ENCODE measurements at regions not wholly inside any gene's neighbourhood (a gene's known extent, or its start where the extent isn't known, plus 50 kb on each side); places are given as distances from the start of the nearest gene placed in this dataset.

- H3K36me3 ChIP-seq (ENCODE audit: insufficient read depth, low read length): no peaks in the 10 kb centered on the region
- no peaks in the 10 kb centered on the region for H3K79me2 ChIP-seq (ENCODE audit: insufficient read depth, low read depth, low read length)
- no peaks in the 10 kb centered on the region for H3K9me2 ChIP-seq (ENCODE audit: insufficient read depth, low read length)
- H3K4me2 ChIP-seq (ENCODE audit: low read length): no peak overlapping the region
- no TSS peak for BruUV-seq (replicated peaks)
- POLR2A ChIA-PET: no interaction called here
- H3K4me3 ChIP-seq (ENCODE audit: low read depth, low read length, poor library complexity, severe bottlenecking): no peak overlapping the region
- H3K9me3 ChIP-seq (ENCODE audit: low read length): no peaks in the 10 kb centered on the region
- CTCF ChIA-PET (ENCODE audit: unreplicated experiment): no interaction called here
- intact Hi-C loops (cut with micrococcal nuclease; ENCODE audit: unreplicated experiment): no loop called here
- no peak overlapping the region for H2AFZ ChIP-seq (ENCODE audit: low read length)
- DNase-seq (ENCODE audit: low spot score): no peak
- H3K27ac ChIP-seq (ENCODE audit: low read depth, low read length, poor library complexity, severe bottlenecking): no peak overlapping the region
- no peaks in the 10 kb centered on the region for H4K20me1 ChIP-seq (ENCODE audit: insufficient read depth, low read length)
- H3K4me1 ChIP-seq (ENCODE audit: insufficient read depth, low read length, poor library complexity, severe bottlenecking): no peaks in the 10 kb centered on the region
- TF ChIP-seq EZH2phosphoT487 (IDR thresholded peaks at IDR 0.05; ENCODE audit: borderline replicate concordance, low read depth, low read length): no peak
- no peak for TF ChIP-seq CTCF (conservative IDR thresholded peaks at IDR 0.05; ENCODE audit: low read length)
These were observed 137.3 kb upstream of the RTL1 start for GRCh38 chr14:101040538-101041442.

GRCh38 chr14:101043891-101044290 lies 140.4 kb upstream of the RTL1 start:
- Histone ChIP-seq H3K36me3 (ENCODE audit: insufficient read depth, low read length) (no peaks in the 10 kb centered on the region), H3K9me2 (ENCODE audit: insufficient read depth, low read length) (no peaks in the 10 kb centered on the region), H3K4me2 (ENCODE audit: low read length) (no peak overlapping the region), H3K4me3 (ENCODE audit: low read depth, low read length, poor library complexity, severe bottlenecking) (no peak overlapping the region), H2AFZ (ENCODE audit: low read length) (no peak overlapping the region), H3K9me3 (ENCODE audit: low read length) (no peaks in the 10 kb centered on the region), H3K27ac (ENCODE audit: low read depth, low read length, poor library complexity, severe bottlenecking) (no peak overlapping the region), H4K20me1 (ENCODE audit: insufficient read depth, low read length) (no peaks in the 10 kb centered on the region), H3K4me1 (ENCODE audit: insufficient read depth, low read length, poor library complexity, severe bottlenecking) (no peaks in the 10 kb centered on the region), H3K79me2 (ENCODE audit: insufficient read depth, low read depth, low read length) (no peaks in the 10 kb centered on the region)
- no peak for TF ChIP-seq EZH2phosphoT487 (IDR thresholded peaks at IDR 0.05; ENCODE audit: borderline replicate concordance, low read depth, low read length)
- no peak for TF ChIP-seq CTCF (conservative IDR thresholded peaks at IDR 0.05; ENCODE audit: low read length)
- ChIA-PET POLR2A (no interaction called here), CTCF (ENCODE audit: unreplicated experiment) (no interaction called here)
- intact Hi-C loops (cut with micrococcal nuclease; ENCODE audit: unreplicated experiment): no loop called here
- DNase-seq (ENCODE audit: low spot score): no peak
- BruUV-seq (replicated peaks): no TSS peak

GRCh38 chr14:101044741-101045140 lies 141.2 kb upstream of the RTL1 start:
- intact Hi-C loops (cut with micrococcal nuclease; ENCODE audit: unreplicated experiment): no loop called here
- TF ChIP-seq EZH2phosphoT487 (IDR thresholded peaks at IDR 0.05; ENCODE audit: borderline replicate concordance, low read depth, low read length) (no peak), CTCF (conservative IDR thresholded peaks at IDR 0.05; ENCODE audit: low read length) (no peak)
- no TSS peak for BruUV-seq (replicated peaks)
- ChIA-PET CTCF (ENCODE audit: unreplicated experiment) (no interaction called here), POLR2A (no interaction called here)
- H3K27ac ChIP-seq (ENCODE audit: low read depth, low read length, poor library complexity, severe bottlenecking): no peak overlapping the region
- H3K9me2 ChIP-seq (ENCODE audit: insufficient read depth, low read length): no peaks in the 10 kb centered on the region
- no peaks in the 10 kb centered on the region for H4K20me1 ChIP-seq (ENCODE audit: insufficient read depth, low read length)
- no peaks in the 10 kb centered on the region for H3K9me3 ChIP-seq (ENCODE audit: low read length)
- H3K4me1 ChIP-seq (ENCODE audit: insufficient read depth, low read length, poor library complexity, severe bottlenecking): no peaks in the 10 kb centered on the region
- no peak overlapping the region for H2AFZ ChIP-seq (ENCODE audit: low read length)
- H3K79me2 ChIP-seq (ENCODE audit: insufficient read depth, low read depth, low read length): no peaks in the 10 kb centered on the region
- DNase-seq (ENCODE audit: low spot score): no peak
- H3K4me3 ChIP-seq (ENCODE audit: low read depth, low read length, poor library complexity, severe bottlenecking): no peak overlapping the region
- H3K4me2 ChIP-seq (ENCODE audit: low read length): no peak overlapping the region
- no peaks in the 10 kb centered on the region for H3K36me3 ChIP-seq (ENCODE audit: insufficient read depth, low read length)

Measured in OCI-LY7 (cell line).